Keratinocyte (primary cell): ENCODE measurements at regions not wholly inside any gene's neighbourhood (a gene's known extent, or its start where the extent isn't known, plus 50 kb on each side); places are given as distances from the start of the nearest gene placed in this dataset.

ENCODE experiments used
- DNase-seq: peaks from one replicate; pipeline ENCODE4 v3.0.0-alpha.2; 2011; ENCODE audit warnings: low read depth, missing footprints, low spot score
- FAIRE-seq: peaks from 2 replicates; lab custom pipeline; 2011; peaks lifted over from hg19 to GRCh38; lab: Jason Lieb, UNC
- H2AFZ ChIP-seq: 2 replicates; pipeline ENCODE4 v1.6.0; 2012; ENCODE audit warnings: low read length, control low read depth, inconsistent platforms; ENCODE audit not compliant: control insufficient read depth
- H3K27ac ChIP-seq: 2 replicates; pipeline ENCODE4 v1.5.1; 2011; ENCODE audit warnings: low read length; ENCODE audit not compliant: control insufficient read depth, insufficient read depth
- H3K27me3 ChIP-seq: 3 replicates; pipeline ENCODE4 v1.6.0; 2011; ENCODE audit warnings: low read length; ENCODE audit not compliant: control insufficient read depth, insufficient read depth; ENCODE audit errors: extremely low read depth
- H3K36me3 ChIP-seq, 2 experiments: 2 replicates in 1 of 2; 3 replicates in 1 of 2; pipeline ENCODE4 v1.5.1; 2011; ENCODE audit warnings: low read length in 2 of 2, mild to moderate bottlenecking in 1 of 2; ENCODE audit not compliant: control insufficient read depth in 2 of 2, insufficient read depth in 2 of 2; ENCODE audit errors: extremely low read depth in 1 of 2
- H3K4me1 ChIP-seq: 3 replicates; pipeline ENCODE4 v1.5.1; 2011; ENCODE audit warnings: low read length; ENCODE audit not compliant: control insufficient read depth, insufficient read depth; ENCODE audit errors: extremely low read depth
- H3K4me2 ChIP-seq: 3 replicates; pipeline ENCODE4 v1.6.0; 2011; ENCODE audit warnings: low read depth, low read length; ENCODE audit not compliant: control insufficient read depth, insufficient read depth; ENCODE audit errors: extremely low read depth
- H3K4me3 ChIP-seq, 3 experiments: fragments of 200-600 bp in 1 of 3; sonication (generic) in 1 of 3; 2 replicates in 2 of 3; 3 replicates in 1 of 3; pipeline ENCODE4 v1.5.1; 2011 to 2016; ENCODE audit warnings: low read length in 3 of 3, mild to moderate bottlenecking in 3 of 3, control low read depth in 2 of 3, inconsistent platforms in 1 of 3, low read depth in 1 of 3, mixed read lengths in 1 of 3, mixed run types in 1 of 3, moderate library complexity in 1 of 3; ENCODE audit not compliant: control insufficient read depth in 2 of 3, insufficient read depth in 2 of 3; ENCODE audit errors: extremely low read depth in 1 of 3
- H3K79me2 ChIP-seq: 2 replicates; pipeline ENCODE4 v1.6.0; 2012; ENCODE audit warnings: low read length; ENCODE audit not compliant: control insufficient read depth, insufficient read depth
- H3K9ac ChIP-seq: 3 replicates; pipeline ENCODE4 v1.6.0; 2011; ENCODE audit warnings: low read length; ENCODE audit not compliant: control insufficient read depth, insufficient read depth; ENCODE audit errors: extremely low read depth
- H3K9me1 ChIP-seq: 3 replicates; pipeline ENCODE4 v1.6.0; 2011; ENCODE audit warnings: low read length; ENCODE audit not compliant: control insufficient read depth, insufficient read depth; ENCODE audit errors: extremely low read depth
- H3K9me3 ChIP-seq: 2 replicates; pipeline ENCODE4 v1.5.1; 2012; ENCODE audit warnings: low read depth, low read length; ENCODE audit not compliant: control insufficient read depth
- H4K20me1 ChIP-seq: 3 replicates; pipeline ENCODE4 v1.6.0; 2011; ENCODE audit warnings: low read length; ENCODE audit not compliant: control insufficient read depth, insufficient read depth; ENCODE audit errors: extremely low read depth
- CTCF ChIP-seq, 3 experiments: IDR thresholded peaks in 1 of 3; conservative IDR thresholded peaks in 1 of 3; optimal IDR thresholded peaks in 1 of 3; 2 replicates in 2 of 3; 3 replicates in 1 of 3; pipeline versions ENCODE3 to v1.5.1; 2011; ENCODE audit warnings: low read length in 3 of 3, mild to moderate bottlenecking in 3 of 3, moderate library complexity in 2 of 3, control low read depth in 1 of 3, inconsistent platforms in 1 of 3; ENCODE audit not compliant: insufficient read depth in 2 of 3; ENCODE audit errors: extremely low read depth in 1 of 3
- EZH2 ChIP-seq: IDR thresholded peaks from one replicate; pipeline ENCODE4 v1.6.1; 2012; ENCODE audit warnings: inconsistent platforms, mild to moderate bottlenecking, low read length, moderate library complexity
- dilution Hi-C: fragments of 300-500 bp; cut with MboI; formaldehyde crosslinking; loops from one replicate; pipeline ENCODE4 v1.7.0; 2020; ENCODE audit warnings: low sequenced_read_pairs; ENCODE audit not compliant: extremely low pct_ligation_motif_present

DNA sequence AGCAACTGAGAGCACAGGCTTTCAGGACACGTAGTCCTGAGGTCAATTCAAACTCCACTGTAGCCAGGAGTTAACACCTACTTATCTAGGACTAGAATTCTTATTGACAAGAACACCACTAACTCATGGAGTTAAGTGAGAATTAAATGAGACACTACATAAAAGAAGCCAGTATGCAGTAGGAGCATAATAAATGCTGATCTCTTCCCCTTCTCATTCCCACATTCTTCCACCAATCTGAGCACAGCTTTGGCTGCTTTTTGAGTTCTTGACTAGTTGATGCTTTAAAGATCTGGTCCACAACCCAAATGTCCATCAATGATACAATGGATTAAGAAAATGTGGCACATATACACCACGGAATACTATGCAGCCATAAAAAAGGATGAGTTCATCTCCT, 55.2 kb downstream of the TTC32 start:
- dilution Hi-C loops: no loop called here
- H3K9ac ChIP-seq: no peak overlapping the region
- no peak for FAIRE-seq
- H3K4me3 ChIP-seq: no peak overlapping the region
- H3K4me2 ChIP-seq: no peak overlapping the region
- peaks cover 10% of the 10 kb centered on the region for H3K27me3 ChIP-seq
- no peak overlapping the region for H3K27ac ChIP-seq
- H3K9me1 ChIP-seq: no peaks in the 10 kb centered on the region
- no peak for TF ChIP-seq EZH2
- no peaks in the 10 kb centered on the region for H3K79me2 ChIP-seq
- no peak for DNase-seq
- H3K36me3 ChIP-seq: no peaks in the 10 kb centered on the region
- no peak overlapping the region for H2AFZ ChIP-seq
- H4K20me1 ChIP-seq: no peaks in the 10 kb centered on the region
- H3K9me3 ChIP-seq: no peaks in the 10 kb centered on the region
- H3K4me1 ChIP-seq: no peaks in the 10 kb centered on the region

GRCh38 chr2:19846030-19846429, 55.8 kb downstream of the TTC32 start:
- DNase-seq (no peak), FAIRE-seq (no peak)
- H3K79me2 ChIP-seq: no peaks in the 10 kb centered on the region
- H3K4me3 ChIP-seq: no peak overlapping the region
- no peaks in the 10 kb centered on the region for H3K9me3 ChIP-seq
- no peaks in the 10 kb centered on the region for H4K20me1 ChIP-seq
- H3K4me2 ChIP-seq: no peak overlapping the region
- TF ChIP-seq EZH2 (no peak), CTCF (optimal IDR thresholded peaks at IDR 0.05 in 1 of 3, IDR thresholded peaks at IDR 0.05 in 1 of 3, conservative IDR thresholded peaks at IDR 0.05 in 1 of 3; ENCODE audit: extremely low read depth in 1 of 3, insufficient read depth in 2 of 3, low read length in 3 of 3) (no peak)
- dilution Hi-C loops: no loop called here
- no peaks in the 10 kb centered on the region for H3K4me1 ChIP-seq
- H3K27me3 ChIP-seq: peaks cover 10% of the 10 kb centered on the region
- no peak overlapping the region for H3K9ac ChIP-seq
- no peaks in the 10 kb centered on the region for H3K36me3 ChIP-seq
- H2AFZ ChIP-seq: no peak overlapping the region
- H3K9me1 ChIP-seq: no peaks in the 10 kb centered on the region
- H3K27ac ChIP-seq: no peak overlapping the region

DNA sequence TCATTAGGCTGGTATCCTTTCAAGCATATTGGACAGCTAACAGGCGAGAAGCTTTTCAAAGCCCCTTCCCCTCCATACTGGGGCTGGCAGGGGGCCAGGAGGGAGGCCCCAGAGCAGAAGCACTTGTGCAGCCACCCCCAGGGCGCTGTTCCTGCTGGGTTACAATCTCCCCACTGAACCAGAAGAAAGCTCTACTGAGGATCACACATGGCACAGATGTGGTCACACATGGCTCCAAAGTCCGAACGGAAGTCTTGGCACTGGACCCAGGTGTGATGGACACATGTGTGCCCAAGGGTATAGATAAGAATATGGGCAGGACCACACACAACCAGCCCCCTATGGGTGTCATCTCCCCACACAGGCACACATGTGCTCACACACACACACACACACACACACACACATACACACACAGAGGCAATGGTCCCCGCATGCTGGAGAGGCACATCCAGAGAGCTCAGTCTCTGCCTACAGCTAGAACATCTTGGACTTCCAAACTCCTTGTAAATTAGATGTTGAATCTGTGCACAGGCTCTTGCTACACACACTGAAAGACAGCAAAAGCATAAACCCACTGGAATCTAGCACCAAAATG, 56.4 kb downstream of the TTC32 start:
- H3K4me1 ChIP-seq: no peaks in the 10 kb centered on the region
- no peaks in the 10 kb centered on the region for H3K9me3 ChIP-seq
- H3K27ac ChIP-seq: no peak overlapping the region
- H3K4me2 ChIP-seq: no peak overlapping the region
- H3K4me3 ChIP-seq: no peak overlapping the region
- FAIRE-seq (no peak), DNase-seq (no peak)
- peaks cover 14% of the 10 kb centered on the region for H3K27me3 ChIP-seq
- no peaks in the 10 kb centered on the region for H4K20me1 ChIP-seq
- dilution Hi-C loops: no loop called here
- no peaks in the 10 kb centered on the region for H3K79me2 ChIP-seq
- H3K9me1 ChIP-seq: no peaks in the 10 kb centered on the region
- TF ChIP-seq CTCF (optimal IDR thresholded peaks at IDR 0.05 in 1 of 3, IDR thresholded peaks at IDR 0.05 in 1 of 3, conservative IDR thresholded peaks at IDR 0.05 in 1 of 3; ENCODE audit: extremely low read depth in 1 of 3, insufficient read depth in 2 of 3, low read length in 3 of 3): no peak
- H3K9ac ChIP-seq: no peak overlapping the region
- H3K36me3 ChIP-seq: no peaks in the 10 kb centered on the region
- no peak overlapping the region for H2AFZ ChIP-seq
